Glomerular visceral epithelial cell (primary cell): ENCODE measurements at regions not wholly inside any gene's neighbourhood (a gene's known extent, or its start where the extent isn't known, plus 50 kb on each side); places are given as distances from the start of the nearest gene placed in this dataset.
"Not testable (repeated sequence)": the region's sequence is repeated elsewhere in the genome, so short reads cannot be mapped to it uniquely, and the experiment has no call there.

Experiments used
- DNase-seq: peaks from one replicate; pipeline ENCODE4 v3.0.0-alpha.2; 2016; ENCODE audit errors: extremely low spot score

GRCh38 chr10:114872519-114873087, 51.0 kb downstream of the FHIP2A start:
- DNase-seq: no peak

GRCh38 chr10:114874827-114875411, 53.3 kb downstream of the FHIP2A start:
- no peak for DNase-seq

GRCh38 chr10:114875590-114876081, 54.1 kb downstream of the FHIP2A start:
- DNase-seq: not testable (repeated sequence)

- no peak for DNase-seq
Observed at GRCh38 chr10:114876169-114876568, 54.6 kb downstream of the FHIP2A start.

- DNase-seq: peak; percentile 77
Observed at GRCh38 chr10:114876602-114877300, 55.2 kb downstream of the FHIP2A start.

- DNase-seq: no peak
Observed at GRCh38 chr10:114877301-114877644, 55.7 kb downstream of the FHIP2A start.

GRCh38 chr10:114879093-114879492, 57.5 kb downstream of the FHIP2A start:
- DNase-seq: no peak

GRCh38 chr10:114879541-114880158, 58.1 kb downstream of the FHIP2A start:
- no peak for DNase-seq

GRCh38 chr10:114881417-114881816, 56.6 kb upstream of the TRUB1 start:
- no peak for DNase-seq

GRCh38 chr10:114881901-114882300, 56.1 kb upstream of the TRUB1 start:
- no peak for DNase-seq

GRCh38 chr10:114885443-114885842, 52.6 kb upstream of the TRUB1 start:
- no peak for DNase-seq
